GM23338 (cell line): ENCODE measurements at regions not wholly inside any gene's neighbourhood (a gene's known extent, or its start where the extent isn't known, plus 50 kb on each side); places are given as distances from the start of the nearest gene placed in this dataset.

Experiments used
- EZH2 ChIP-seq: fragments of 200-600 bp; sonication (generic); IDR thresholded peaks from one replicate; pipeline ENCODE4 v1.8.0; 2017; ENCODE audit warnings: antibody characterized with exemption, mild to moderate bottlenecking, low read depth; ENCODE audit not compliant: unreplicated experiment
- EZH2phosphoT487 ChIP-seq: fragments of 200-600 bp; sonication (generic); IDR thresholded peaks from one replicate; pipeline ENCODE4 v1.8.1; 2018; ENCODE audit warnings: antibody characterized with exemption; ENCODE audit not compliant: unreplicated experiment
- POLR2AphosphoS5 ChIP-seq: IDR thresholded peaks from 2 replicates; pipeline ENCODE4 v1.6.1; 2016; ENCODE audit warnings: antibody characterized with exemption, low read depth
- STAT1 ChIP-seq: IDR thresholded peaks from one replicate; pipeline ENCODE4 v1.6.1; 2016; ENCODE audit warnings: antibody characterized with exemption; ENCODE audit not compliant: unreplicated experiment
- TF ChIP-seq, protein P1 (sequence below), 2 experiments: fragments of 200-600 bp in 1 of 2; sonication (generic) in 1 of 2; conservative IDR thresholded peaks; 2 replicates each; pipeline versions ENCODE4 v1.5.1 to v1.6.1; 2016 to 2017; ENCODE audit warnings: antibody characterized with exemption in 2 of 2, low read depth in 2 of 2, mild to moderate bottlenecking in 2 of 2, moderate library complexity in 1 of 2

DNA sequence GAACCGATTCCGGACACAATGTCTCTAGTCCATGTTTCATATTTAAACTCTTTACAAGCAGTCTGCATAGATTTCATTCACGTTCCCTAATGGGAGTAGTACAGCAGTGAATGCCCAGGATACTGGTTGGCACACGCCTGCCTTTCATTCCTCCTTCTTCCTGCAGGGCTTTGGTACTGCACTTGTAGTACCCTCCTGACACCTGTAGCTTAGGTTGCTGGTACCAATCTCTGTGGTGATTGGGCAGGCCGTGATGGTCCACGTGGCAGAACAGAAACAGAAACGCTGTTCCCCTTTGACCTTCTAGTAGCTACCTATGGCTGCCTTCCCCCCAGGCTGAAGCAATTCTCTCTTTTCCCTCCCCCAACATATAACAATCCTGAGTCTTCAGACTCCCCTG, 107.3 kb upstream of the MEGF10 start:
- TF ChIP-seq POLR2AphosphoS5 (no peak), EZH2phosphoT487 (no peak), EZH2 (no peak), STAT1 (no peak)
- TF ChIP-seq, protein P1, sequence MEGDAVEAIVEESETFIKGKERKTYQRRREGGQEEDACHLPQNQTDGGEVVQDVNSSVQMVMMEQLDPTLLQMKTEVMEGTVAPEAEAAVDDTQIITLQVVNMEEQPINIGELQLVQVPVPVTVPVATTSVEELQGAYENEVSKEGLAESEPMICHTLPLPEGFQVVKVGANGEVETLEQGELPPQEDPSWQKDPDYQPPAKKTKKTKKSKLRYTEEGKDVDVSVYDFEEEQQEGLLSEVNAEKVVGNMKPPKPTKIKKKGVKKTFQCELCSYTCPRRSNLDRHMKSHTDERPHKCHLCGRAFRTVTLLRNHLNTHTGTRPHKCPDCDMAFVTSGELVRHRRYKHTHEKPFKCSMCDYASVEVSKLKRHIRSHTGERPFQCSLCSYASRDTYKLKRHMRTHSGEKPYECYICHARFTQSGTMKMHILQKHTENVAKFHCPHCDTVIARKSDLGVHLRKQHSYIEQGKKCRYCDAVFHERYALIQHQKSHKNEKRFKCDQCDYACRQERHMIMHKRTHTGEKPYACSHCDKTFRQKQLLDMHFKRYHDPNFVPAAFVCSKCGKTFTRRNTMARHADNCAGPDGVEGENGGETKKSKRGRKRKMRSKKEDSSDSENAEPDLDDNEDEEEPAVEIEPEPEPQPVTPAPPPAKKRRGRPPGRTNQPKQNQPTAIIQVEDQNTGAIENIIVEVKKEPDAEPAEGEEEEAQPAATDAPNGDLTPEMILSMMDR (conservative IDR thresholded peaks at IDR 0.05; ENCODE audit: low read depth in 2 of 2): no peak
